Fibroblast of pulmonary artery (primary cell): ENCODE measurements at regions not wholly inside any gene's neighbourhood (a gene's known extent, or its start where the extent isn't known, plus 50 kb on each side); places are given as distances from the start of the nearest gene placed in this dataset.

Experiments
- DNase-seq: peaks from one replicate; pipeline ENCODE4 v3.0.0-alpha.2; 2010; ENCODE audit warnings: low read depth
- H3K4me3 ChIP-seq: replicated peaks from 2 replicates; pipeline ENCODE4 v1.5.1; 2011; ENCODE audit warnings: low read depth, mild to moderate bottlenecking, control low read depth, low read length, moderate library complexity
- CTCF ChIP-seq: IDR thresholded peaks from 2 replicates; pipeline ENCODE4 v1.5.1; 2011; ENCODE audit warnings: mild to moderate bottlenecking, control low read depth, low read length, inconsistent platforms; ENCODE audit errors: missing control alignments

GRCh38 chr2:59083075-59083828, 842.1 kb upstream of the FANCL start:
- no peak overlapping the region for H3K4me3 ChIP-seq
- no peak for TF ChIP-seq CTCF
- DNase-seq, result no peak

DNA sequence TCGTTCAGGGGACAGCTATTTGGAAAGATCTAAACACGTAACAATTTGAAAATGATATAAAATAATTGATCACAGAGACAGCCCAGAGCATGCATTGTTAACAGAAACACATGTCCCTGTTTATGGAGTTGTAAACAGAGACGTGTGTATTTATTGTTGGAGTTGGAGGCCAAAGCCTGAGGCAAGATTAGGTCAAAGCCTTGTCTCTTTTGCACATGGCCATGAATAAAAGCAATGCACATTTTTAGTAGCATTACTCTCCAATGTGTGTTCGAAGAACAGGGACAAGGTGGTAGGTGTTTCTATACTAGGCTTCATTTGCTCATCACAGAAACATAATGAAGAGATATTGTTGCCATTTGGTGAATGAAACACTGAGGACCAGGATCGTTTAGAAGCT, 841.5 kb upstream of the FANCL start:
- no peak for DNase-seq
- H3K4me3 ChIP-seq, result no peak overlapping the region
- TF ChIP-seq CTCF, result no peak

DNA sequence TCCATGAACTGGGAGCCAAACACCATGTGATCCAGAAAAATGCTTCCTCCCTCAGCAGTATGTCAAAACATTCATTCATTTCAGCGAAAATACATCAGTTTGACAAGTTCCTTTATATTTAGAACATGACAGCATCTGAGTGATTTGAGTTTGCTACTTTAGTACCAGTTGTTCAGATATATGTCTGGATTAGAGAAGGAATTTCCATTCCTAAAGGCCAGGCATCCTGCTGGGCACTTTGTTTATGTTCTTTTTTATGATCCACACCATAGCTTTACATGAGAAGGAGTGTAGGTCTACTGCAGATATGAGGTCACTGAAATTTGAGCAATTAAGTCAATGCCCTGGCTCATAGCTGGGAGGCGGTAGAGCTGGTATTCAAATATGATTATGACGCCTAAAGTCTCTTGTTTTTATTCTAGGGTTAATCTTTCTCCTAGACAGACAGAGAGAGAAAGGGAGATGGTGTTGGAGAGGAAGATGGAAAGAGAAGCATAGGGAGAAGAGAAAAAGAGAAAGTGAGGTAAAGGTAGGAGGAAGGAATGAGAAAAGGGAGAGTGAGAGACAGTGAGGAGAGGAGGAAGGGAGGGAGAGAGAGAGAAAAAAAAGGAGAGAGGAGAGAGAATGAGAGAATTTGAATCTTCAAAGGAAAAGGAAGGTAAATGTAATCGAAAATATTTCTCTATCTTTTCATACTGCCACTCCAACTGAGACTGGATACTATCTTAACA, 839.5 kb upstream of the FANCL start:
- no peak for TF ChIP-seq CTCF

DNA sequence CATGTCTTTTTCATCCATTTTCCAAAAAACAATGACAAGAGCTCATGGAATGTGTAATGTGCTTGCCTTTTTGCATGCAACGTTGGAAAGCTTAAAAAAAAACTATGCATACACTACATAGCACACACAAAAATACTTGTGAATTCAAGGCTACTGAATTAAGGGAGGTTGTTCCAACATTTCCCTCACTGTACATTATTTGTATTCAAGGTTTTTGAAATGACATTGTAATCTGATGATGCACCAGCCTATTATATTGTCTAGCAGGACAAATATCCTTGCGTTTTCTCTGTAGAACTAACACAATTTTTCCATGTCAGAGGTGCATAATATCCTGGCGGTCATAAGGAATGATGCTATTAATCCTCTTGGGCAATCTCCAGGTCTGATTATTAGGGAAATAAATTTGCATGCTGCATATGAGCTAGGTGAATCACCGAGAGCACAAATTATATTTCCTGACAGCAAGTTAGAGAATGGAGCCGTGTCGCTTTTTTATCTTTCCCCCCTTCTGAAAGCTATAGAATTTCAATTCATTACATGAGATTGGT, 836.9 kb upstream of the FANCL start:
- no peak overlapping the region for H3K4me3 ChIP-seq
- DNase-seq, result no peak
- TF ChIP-seq CTCF, result no peak

More for the DNA sequence above, 839.5 kb upstream of the FANCL start:
- H3K4me3 ChIP-seq, result no peak overlapping the region
- DNase-seq, result no peak

- TF ChIP-seq CTCF, result no peak
- no peak for DNase-seq
- H3K4me3 ChIP-seq, result no peak overlapping the region
These were observed 836.1 kb upstream of the FANCL start for GRCh38 chr2:59077026-59077725.

DNA sequence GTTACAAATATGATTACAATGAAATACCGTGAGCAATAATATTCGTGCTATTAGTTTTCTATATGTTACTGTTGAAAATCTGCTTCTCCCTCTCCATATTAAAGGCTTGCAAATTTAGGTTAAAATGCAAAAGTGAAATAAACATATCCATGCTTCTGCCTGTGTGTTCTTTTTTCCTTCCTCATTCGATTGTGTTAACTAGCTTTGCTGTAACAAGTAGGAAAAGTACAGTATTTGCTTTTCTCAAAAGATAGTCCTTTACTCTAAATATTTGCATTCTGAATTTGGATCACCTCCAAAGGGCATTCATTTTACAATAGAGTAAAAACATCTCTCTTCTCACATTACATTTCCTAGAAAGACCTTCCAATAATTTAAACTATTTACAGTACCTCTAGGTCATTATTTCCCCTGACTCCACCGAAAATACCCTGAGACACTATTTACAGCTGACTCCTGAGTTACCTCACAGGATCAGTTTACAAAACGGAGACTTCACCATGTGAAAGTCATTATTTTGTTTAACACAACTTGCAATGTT, 835.0 kb upstream of the FANCL start:
- DNase-seq, result no peak
- TF ChIP-seq CTCF, result no peak
- no peak overlapping the region for H3K4me3 ChIP-seq
